ENCODE measurements at regions not wholly inside any gene's neighbourhood (a gene's known extent, or its start where the extent isn't known, plus 50 kb on each side); places are given as distances from the start of the nearest gene placed in this dataset. TPM values are rescaled to one million over a fixed set of nuclear protein-coding genes. Genes with fewer than 3 reads are reported as not detected.

DNA sequence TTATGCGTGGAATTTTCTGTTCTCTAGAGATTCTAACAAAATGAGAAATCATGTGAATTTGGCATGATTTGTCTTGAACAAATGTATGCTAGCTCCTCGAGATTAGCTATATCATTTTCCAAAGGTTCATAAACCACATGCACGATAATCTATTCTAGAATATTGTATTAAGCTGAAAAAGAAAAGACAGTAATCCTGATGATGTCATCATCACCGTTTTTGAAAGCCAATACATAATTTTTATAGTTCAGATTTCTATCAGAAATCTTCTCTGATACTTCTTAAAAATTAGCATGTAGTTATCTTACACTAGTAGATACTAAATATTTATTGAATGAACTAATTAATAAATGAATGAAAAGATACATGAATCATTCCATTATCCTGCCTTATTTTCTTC lies 111.2 kb downstream of the HAO1 start:
- Mint-ChIP-seq H3K4me3 (no peak overlapping the region), H3K27me3 (no peaks in the 10 kb centered on the region), H3K9me3 (ENCODE audit: insufficient read depth) (peaks cover 2% of the 10 kb centered on the region), H3K27ac (no peak overlapping the region), H3K4me1 (no peaks in the 10 kb centered on the region)
- Histone ChIP-seq H3K27me3 (replicated peaks in 1 of 4; ENCODE audit: control extremely low read depth in 1 of 4, control insufficient read depth in 3 of 4, insufficient read depth in 4 of 4, low read length in 3 of 4) (no peaks in the 10 kb centered on the region), H3K4me3 (ENCODE audit: control extremely low read depth in 1 of 5, extremely low read depth in 1 of 5, insufficient read depth in 1 of 5, low read depth in 2 of 5, low read length in 4 of 5) (no peak overlapping the region), H3K4me2 (replicated peaks; ENCODE audit: low read depth, low read length, poor library complexity, severe bottlenecking) (no peak overlapping the region), H3K79me2 (ENCODE audit: control insufficient read depth, insufficient read depth, low read length) (no peaks in the 10 kb centered on the region), H4K20me1 (ENCODE audit: control insufficient read depth, insufficient read depth, low read length, poor library complexity, severe bottlenecking) (no peaks in the 10 kb centered on the region), H3K36me3 (replicated peaks in 1 of 2; ENCODE audit: control extremely low read depth in 1 of 2, control insufficient read depth in 1 of 2, extremely low read depth in 1 of 2, insufficient read depth in 2 of 2, low read length in 1 of 2) (no peaks in the 10 kb centered on the region), H3K27ac (ENCODE audit: low read length in 2 of 2) (no peak overlapping the region), H3K9ac (ENCODE audit: low read length) (no peak overlapping the region), H3K9me3 (ENCODE audit: control extremely low read depth in 1 of 3, control insufficient read depth in 2 of 3, insufficient read depth in 1 of 3, low read length in 2 of 3) (no peaks in the 10 kb centered on the region), H3K4me1 (ENCODE audit: control insufficient read depth in 2 of 2, insufficient read depth in 2 of 2, low read length in 2 of 2) (no peaks in the 10 kb centered on the region), H2AFZ (ENCODE audit: insufficient read depth, low read depth, low read length, poor library complexity, severe bottlenecking) (no peak overlapping the region)
- no CpG with 5 or more reads among the region's 4 CpGs for WGBS (ENCODE audit: insufficient coverage)
- ChIA-PET POLR2A (no interaction called here), CTCF (no interaction called here)
- DNase-seq = no peak
- intact Hi-C loops (cut with micrococcal nuclease) = no loop called here
- TF ChIP-seq EZH2 (IDR thresholded peaks at IDR 0.05; ENCODE audit: borderline replicate concordance, insufficient read depth, low read depth, low read length, poor library complexity, severe bottlenecking) = no peak
- TF ChIP-seq, protein P1, sequence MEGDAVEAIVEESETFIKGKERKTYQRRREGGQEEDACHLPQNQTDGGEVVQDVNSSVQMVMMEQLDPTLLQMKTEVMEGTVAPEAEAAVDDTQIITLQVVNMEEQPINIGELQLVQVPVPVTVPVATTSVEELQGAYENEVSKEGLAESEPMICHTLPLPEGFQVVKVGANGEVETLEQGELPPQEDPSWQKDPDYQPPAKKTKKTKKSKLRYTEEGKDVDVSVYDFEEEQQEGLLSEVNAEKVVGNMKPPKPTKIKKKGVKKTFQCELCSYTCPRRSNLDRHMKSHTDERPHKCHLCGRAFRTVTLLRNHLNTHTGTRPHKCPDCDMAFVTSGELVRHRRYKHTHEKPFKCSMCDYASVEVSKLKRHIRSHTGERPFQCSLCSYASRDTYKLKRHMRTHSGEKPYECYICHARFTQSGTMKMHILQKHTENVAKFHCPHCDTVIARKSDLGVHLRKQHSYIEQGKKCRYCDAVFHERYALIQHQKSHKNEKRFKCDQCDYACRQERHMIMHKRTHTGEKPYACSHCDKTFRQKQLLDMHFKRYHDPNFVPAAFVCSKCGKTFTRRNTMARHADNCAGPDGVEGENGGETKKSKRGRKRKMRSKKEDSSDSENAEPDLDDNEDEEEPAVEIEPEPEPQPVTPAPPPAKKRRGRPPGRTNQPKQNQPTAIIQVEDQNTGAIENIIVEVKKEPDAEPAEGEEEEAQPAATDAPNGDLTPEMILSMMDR (IDR thresholded peaks at IDR 0.05) = no peak
- no peak for ATAC-seq (ENCODE audit: low read depth)

DNA sequence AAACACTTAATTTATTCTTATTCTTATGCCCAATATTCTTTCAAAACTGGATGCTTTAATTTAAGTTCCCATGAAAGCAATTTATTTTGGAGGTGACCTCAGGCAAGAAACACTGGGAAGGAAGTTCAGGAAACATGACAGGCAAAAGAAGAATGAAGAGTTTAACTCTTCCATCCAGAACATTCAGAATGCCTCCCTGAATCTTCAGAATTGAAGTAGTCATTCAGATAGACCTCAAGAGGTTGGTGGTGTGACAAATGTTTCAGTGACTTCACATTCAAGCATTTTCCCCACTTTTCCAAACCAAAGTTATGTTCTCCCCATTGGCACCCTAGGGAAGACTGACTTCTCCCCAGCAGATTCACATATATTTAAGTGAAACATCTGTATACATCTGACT lies 110.5 kb downstream of the HAO1 start:
- Mint-ChIP-seq H3K4me1 (no peaks in the 10 kb centered on the region), H3K27me3 (no peaks in the 10 kb centered on the region), H3K4me3 (no peak overlapping the region), H3K27ac (no peak overlapping the region), H3K9me3 (ENCODE audit: insufficient read depth) (peaks cover 2% of the 10 kb centered on the region)
- H3K4me1 ChIP-seq (ENCODE audit: control insufficient read depth in 2 of 2, insufficient read depth in 2 of 2, low read length in 2 of 2) = no peaks in the 10 kb centered on the region
- no peaks in the 10 kb centered on the region for H3K36me3 ChIP-seq (replicated peaks in 1 of 2; ENCODE audit: control extremely low read depth in 1 of 2, control insufficient read depth in 1 of 2, extremely low read depth in 1 of 2, insufficient read depth in 2 of 2, low read length in 1 of 2)
- H3K27ac ChIP-seq (ENCODE audit: low read length in 2 of 2) = no peak overlapping the region
- intact Hi-C loops (cut with micrococcal nuclease) = no loop called here
- H3K4me2 ChIP-seq (replicated peaks; ENCODE audit: low read depth, low read length, poor library complexity, severe bottlenecking) = no peak overlapping the region
- H3K9ac ChIP-seq (ENCODE audit: low read length) = no peak overlapping the region
- ChIA-PET CTCF (no interaction called here), POLR2A (no interaction called here)
- ATAC-seq (ENCODE audit: low read depth) (no peak), DNase-seq (no peak)
- TF ChIP-seq EZH2 (IDR thresholded peaks at IDR 0.05; ENCODE audit: borderline replicate concordance, insufficient read depth, low read depth, low read length, poor library complexity, severe bottlenecking) = no peak
- H3K27me3 ChIP-seq (replicated peaks in 1 of 4; ENCODE audit: control extremely low read depth in 1 of 4, control insufficient read depth in 3 of 4, insufficient read depth in 4 of 4, low read length in 3 of 4) = no peaks in the 10 kb centered on the region
- H3K4me3 ChIP-seq (ENCODE audit: control extremely low read depth in 1 of 5, extremely low read depth in 1 of 5, insufficient read depth in 1 of 5, low read depth in 2 of 5, low read length in 4 of 5) = no peak overlapping the region
- H2AFZ ChIP-seq (ENCODE audit: insufficient read depth, low read depth, low read length, poor library complexity, severe bottlenecking) = no peak overlapping the region
- H3K9me3 ChIP-seq (ENCODE audit: control extremely low read depth in 1 of 3, control insufficient read depth in 2 of 3, insufficient read depth in 1 of 3, low read length in 2 of 3) = no peaks in the 10 kb centered on the region
- H4K20me1 ChIP-seq (ENCODE audit: control insufficient read depth, insufficient read depth, low read length, poor library complexity, severe bottlenecking) = no peaks in the 10 kb centered on the region
- H3K79me2 ChIP-seq (ENCODE audit: control insufficient read depth, insufficient read depth, low read length) = no peaks in the 10 kb centered on the region

Small RNAs in the stretch of these regions (small RNA-seq; reads per million reads assigned to genes)
- gene MIR8062 (ENCODE audit: insufficient read length, low read depth, low replicate concordance) (not detected), gene RN7SL547P (ENCODE audit: insufficient read length, low read depth, low replicate concordance) (not detected)

Data from B cell (primary cell).